HG03565 (cell line): ENCODE measurements at regions not wholly inside any gene's neighbourhood (a gene's known extent, or its start where the extent isn't known, plus 50 kb on each side); places are given as distances from the start of the nearest gene placed in this dataset.

Experiments used
- ATAC-seq: cut with Tn5 transposase; IDR thresholded peaks from one replicate; pipeline ENCODE4 v1.9.1; 2021; ENCODE audit warnings: mild to moderate bottlenecking, moderate library complexity; ENCODE audit not compliant: unreplicated experiment

DNA sequence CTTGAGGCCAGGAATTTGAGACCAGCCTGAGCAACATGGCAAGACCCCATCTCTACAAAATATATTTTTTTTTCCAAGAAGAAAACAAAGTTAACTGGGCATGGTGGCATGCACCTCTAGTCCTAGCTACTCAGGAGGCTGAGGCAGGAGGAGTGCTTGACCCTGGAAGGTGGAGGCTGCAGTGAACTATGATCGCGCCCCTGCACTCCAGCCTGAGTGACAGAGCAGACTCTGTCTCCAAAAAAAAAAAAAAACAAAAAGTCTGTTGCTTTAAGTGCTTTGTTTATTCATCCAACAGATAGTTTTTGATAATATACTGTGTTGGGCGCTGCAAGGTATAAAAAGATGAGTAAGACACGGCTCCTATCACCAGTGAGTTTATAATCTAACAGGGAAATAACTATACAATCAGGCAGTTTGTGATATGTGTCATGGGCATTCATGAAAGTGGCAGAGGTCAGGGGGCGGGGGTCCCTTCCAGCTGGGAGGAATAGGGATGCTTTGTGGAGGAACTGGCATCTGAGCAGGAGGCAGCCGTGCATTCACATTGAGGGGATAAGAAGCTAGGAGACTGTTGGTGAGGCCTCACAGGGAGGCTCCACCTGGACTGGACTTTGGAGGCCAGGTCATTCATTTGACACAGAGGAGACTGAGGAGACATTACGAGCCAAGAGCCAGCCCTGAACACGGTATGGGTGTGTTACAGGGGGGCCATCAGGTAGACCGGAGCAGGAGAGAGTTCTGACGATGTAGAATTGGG, 67.3 kb upstream of the ERRFI1 start:
- no peak for ATAC-seq

DNA sequence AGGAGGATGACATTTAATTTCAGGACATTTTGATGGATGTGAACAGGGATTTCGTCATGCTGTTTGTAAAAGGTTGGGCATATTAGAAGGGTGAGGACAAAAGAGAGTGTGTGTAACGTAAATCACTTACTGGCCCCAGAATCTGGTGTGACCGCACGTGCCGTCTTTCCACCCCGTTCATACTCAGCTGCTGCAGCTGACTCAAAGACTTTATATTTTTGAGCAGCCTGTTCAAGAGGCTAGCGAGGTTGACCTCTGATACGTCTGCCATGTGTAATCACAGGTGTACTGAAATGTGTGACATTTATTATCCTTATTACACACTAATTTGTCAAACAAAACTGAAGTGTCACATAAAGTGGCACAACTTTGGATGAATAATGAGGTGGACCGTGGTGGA, 66.5 kb upstream of the ERRFI1 start:
- ATAC-seq: no peak

DNA sequence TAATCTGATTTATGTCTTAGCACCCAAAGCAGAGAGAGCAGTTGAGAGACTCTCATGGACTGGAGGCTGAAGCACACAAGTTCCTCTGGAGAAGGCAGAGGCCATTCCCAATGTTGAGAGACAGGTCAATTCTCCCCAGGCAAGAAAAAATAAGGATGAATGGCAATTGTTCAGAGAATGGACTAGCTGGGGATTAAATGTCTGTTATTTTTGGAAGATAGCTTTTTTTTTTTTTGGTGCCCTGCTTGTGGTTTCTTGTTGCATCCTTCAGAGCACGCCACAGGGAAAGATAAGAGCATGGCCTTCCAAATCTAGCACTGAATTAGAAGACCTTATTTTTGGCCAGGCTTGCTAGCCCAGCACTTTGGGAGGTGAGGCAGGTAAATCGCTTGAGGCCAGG, 65.6 kb upstream of the ERRFI1 start:
- no peak for ATAC-seq

DNA sequence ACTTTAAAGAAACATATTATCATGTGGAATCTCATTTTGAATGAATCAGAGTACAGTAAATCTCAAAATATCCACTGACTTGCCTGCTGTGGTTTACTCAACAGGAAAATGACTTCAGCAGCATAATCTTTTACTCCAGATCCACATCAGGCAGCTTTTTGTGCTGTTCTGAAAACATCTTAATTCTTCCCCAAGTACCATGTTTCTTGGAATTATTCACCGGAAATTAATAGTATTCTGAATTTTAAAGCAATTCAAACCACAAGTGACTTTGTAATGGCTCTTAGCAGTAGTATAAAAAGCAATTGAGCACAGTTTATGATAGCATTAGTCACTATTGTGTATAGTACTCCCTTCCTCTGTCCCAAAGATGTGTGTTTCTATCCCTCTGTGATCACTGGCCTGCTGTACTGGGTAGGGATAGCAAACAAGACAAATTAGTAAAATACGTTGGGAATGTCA, 64.2 kb upstream of the ERRFI1 start:
- ATAC-seq: no peak

DNA sequence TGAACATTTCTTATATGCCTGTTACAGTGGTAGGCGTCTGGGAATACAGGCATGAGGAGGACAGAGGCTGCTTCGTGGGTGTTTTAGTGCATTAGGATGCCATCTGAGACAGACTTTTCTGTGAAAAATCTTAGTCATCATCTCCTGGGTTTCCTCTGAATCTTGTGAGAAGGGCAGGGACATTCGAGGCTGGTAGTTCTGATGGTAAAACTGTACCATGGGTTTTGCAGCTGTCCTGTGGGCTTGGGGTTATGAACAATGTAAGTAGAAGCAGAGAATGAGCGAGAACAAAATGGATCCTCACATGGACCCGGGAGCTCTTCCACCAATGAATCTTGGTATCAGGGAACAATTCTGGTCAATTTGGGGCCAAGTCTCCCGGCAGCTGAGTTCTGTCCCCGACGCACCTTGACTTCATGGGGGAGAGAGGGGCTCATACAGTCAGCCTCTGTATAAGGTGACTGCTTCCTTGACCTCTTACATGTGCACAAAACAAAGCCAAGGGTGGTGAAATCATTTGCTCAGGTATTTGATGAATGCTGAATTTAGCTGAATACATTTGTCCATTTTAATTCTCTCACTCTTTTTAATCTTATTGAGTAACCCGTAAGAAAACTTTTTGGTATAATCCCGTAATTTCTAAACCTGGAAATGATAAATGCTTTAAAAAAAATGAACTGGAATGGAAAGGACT, 63.6 kb upstream of the ERRFI1 start:
- ATAC-seq: no peak

DNA sequence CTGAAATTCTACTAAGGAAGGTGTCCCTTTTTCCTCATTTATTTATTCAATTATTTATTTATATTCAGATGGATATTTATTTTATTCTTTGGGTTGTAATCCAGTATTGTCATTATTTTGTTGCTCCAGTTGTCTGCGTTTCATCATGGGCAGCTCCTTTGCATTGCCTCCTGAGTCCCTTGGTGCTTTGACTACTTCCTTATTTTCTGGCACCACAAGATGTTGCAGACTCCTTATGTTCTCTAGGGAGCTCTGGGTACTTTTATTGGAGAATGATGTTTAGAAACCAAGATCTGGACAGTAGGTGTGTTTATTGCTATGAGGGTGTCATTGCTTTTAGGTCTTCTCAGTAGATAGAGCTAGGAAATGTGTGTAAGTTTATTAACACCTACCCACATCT, 59.9 kb upstream of the ERRFI1 start:
- ATAC-seq: no peak

DNA sequence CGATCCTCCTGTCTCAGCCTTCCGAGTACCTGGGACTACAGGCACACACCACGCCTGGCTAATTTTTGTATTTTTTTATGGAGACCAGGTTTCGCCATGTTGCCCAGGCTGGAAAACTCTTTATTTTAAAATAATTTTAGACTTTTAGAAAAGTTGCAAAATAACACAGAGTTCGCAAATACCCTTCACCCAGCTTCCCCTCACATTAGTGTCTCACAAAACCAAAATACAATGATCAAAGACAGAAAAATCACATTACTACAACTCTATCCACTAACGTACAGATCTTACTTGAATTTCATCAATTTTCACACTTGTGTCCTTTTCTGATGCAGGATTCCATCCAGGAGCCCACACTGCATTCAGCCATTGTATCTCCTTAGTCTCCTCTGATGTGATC, 58.8 kb upstream of the ERRFI1 start:
- ATAC-seq: no peak

DNA sequence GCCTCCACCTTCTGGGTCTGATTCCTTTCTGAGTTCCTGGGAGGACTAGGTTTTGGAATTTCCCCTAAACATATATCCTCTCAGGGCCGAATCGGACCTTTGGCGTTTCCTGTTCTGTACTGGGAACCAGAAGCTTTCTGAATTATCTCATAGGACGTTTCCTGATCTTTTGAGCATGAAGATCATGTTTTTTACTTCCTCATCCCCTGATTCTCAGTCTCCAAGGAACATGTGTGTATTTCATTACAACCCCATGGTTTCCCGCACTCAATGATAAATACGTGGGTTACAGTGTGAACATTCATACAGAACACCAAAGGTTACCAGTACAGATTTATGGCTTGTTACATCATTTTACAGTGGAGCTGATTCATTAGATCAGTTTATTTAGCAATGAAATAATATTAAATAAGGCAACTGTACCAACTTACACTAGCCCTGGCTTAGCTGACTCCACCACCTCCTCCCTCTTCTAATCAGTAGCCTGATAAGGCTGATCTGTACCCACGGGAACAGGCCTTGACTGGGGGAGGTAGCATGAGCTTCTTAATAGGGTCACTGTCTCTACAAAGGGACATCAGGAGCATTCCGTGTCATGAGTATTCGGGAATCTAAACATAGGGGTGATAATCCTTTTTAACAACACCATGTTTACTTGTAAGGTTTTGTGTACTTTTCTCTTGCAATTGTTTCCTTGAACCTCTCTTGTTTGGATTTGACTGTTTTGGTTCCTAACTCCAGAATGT, 57.8 kb upstream of the ERRFI1 start:
- no peak for ATAC-seq

DNA sequence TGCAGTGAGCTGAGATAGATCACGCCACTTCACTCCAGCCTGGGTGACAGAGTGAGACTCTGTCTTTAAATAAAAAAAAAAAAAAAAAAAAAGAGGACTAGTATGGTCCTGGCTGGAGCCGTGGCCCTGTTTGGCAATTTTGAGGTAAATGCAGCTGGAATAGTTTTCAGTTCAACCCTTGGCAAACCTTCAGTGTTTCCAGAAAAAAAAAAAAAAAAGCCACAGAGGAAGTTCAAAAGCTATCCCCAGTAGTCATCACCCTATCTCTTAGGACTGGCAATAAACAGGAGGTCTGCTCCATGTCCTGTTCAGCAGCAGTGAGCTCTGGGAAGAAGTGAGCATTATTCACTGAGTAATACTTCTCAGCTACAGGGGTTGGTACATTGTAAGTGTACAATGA, 56.8 kb upstream of the ERRFI1 start:
- ATAC-seq: no peak

DNA sequence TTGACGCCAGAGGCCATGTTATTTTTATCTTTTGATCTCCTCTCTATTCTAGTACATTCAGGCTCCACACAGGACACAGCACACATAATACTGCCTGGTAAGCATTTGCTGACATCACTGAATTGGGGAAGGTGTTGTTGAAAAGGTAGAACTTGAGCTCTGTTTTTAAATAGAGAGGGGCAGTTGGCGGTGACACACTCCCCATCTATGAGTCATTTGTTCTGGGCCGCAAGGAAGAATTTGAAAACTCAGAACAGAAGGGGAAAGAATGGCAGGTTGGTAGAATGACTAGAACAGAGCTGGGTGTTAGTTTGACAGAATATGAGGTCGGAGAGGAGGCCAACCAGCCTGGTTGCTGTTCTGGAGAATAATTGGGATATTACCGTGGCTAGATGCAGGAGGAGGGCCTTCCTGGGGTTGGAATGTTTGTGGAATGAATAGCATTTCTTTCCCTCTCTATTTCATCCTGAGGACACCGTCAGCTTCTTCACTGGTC, 52.1 kb upstream of the ERRFI1 start:
- ATAC-seq: no peak

DNA sequence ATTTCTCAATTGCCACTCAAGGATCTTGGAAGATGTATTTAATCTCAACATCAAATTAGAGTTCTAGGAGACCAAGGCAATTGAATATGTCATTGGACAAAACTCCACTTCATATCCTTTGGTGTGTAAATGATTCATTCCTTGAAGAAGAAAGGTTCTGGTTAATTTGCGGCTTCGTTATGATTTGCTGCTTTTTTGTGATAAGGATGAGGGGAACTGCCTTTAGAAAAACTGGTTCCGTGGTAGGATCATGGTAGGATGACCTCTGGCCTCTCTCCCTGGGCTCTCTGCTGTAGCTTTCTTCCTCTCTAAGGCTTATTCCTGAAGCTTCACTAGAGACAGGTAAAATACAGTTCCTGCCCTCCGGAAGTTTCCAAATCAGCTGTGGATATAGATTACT, 51.5 kb upstream of the ERRFI1 start:
- no peak for ATAC-seq

DNA sequence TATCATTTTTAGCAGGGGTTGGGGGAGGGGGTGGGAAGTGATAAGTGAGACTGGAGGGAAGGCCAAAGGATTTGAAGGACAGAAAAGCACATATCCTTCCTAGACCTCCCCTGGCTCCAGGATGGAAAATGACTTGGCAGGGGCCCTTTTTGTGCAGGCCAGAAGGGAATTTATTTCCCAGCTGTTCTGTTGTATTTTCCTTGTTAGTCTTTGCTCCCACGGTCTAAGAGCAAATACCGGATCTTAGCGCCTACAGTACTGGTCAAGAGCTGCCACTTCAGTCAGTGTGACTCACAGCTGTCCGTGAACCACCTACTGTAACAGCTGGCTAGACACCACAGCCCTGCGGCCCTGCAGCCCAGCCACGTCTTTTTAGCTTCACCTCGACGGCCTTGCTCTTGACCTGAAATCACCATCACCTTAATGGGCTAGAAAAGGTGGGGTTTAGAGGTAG, 51.0 kb upstream of the ERRFI1 start:
- no peak for ATAC-seq

DNA sequence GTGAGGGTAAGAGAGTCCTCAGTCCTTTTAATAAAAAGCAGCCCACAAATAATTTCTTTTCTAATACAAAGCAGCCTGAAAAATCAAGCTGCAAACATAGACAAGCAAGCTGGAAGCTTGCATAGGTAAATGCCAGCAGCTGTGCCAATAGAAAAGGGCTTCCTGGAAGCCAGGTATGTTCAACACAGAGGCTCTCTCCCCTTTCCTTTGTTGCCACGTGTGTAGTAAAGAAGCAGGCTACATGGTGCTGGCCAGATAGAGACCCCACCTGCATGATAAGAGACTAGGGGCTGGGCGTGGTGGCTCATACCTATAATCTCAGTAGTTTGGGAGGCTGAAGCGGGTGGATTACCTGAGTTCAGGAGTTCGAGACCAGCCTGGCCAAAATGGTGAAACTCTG, 50.1 kb upstream of the ERRFI1 start:
- ATAC-seq: no peak
